ENCODE measurements at regions not wholly inside any gene's neighbourhood (a gene's known extent, or its start where the extent isn't known, plus 50 kb on each side); places are given as distances from the start of the nearest gene placed in this dataset.
"Not testable (repeated sequence)": the region's sequence is repeated elsewhere in the genome, so short reads cannot be mapped to it uniquely, and the experiment has no call there.

- intact Hi-C loops (cut with DNase I); DNase-seq: not testable (repeated sequence)
These were observed 93.3 kb downstream of the ANKRD30BL start for GRCh38 chr2:132068407-132068806.

GRCh38 chr2:132065391-132065790 lies 96.4 kb downstream of the ANKRD30BL start:
- DNase-seq; intact Hi-C loops (cut with DNase I): not testable (repeated sequence)

- DNase-seq; intact Hi-C loops (cut with DNase I): not testable (repeated sequence)
These were observed 122.0 kb downstream of the ANKRD30BL start for GRCh38 chr2:132039609-132040236.

GRCh38 chr2:132038883-132039235 lies 122.9 kb downstream of the ANKRD30BL start:
- DNase-seq; intact Hi-C loops (cut with DNase I): not testable (repeated sequence)

GRCh38 chr2:132038179-132038882 lies 123.4 kb downstream of the ANKRD30BL start:
- intact Hi-C loops (cut with DNase I), result no loop called here
- DNase-seq, result peak in 12 of 42 donors; percentile 2 to 41 (median 10)

GRCh38 chr2:132037527-132038178 lies 124.1 kb downstream of the ANKRD30BL start:
- DNase-seq, result peak; percentile 14 to 89 (median 71)
- intact Hi-C loops (cut with DNase I), result no loop called here

- DNase-seq, result no peak
- intact Hi-C loops (cut with DNase I), result no loop called here
These were observed 127.1 kb downstream of the ANKRD30BL start for GRCh38 chr2:132034646-132035045.

GRCh38 chr2:132033949-132034348 lies 127.8 kb downstream of the ANKRD30BL start:
- intact Hi-C loops (cut with DNase I), result no loop called here
- DNase-seq, result no peak

- DNase-seq, result no peak
- intact Hi-C loops (cut with DNase I), result no loop called here
These were observed 128.4 kb downstream of the ANKRD30BL start for GRCh38 chr2:132033365-132033764.

GRCh38 chr2:132012046-132012445 lies 149.7 kb downstream of the ANKRD30BL start:
- intact Hi-C loops (cut with DNase I); DNase-seq: not testable (repeated sequence)

- intact Hi-C loops (cut with DNase I), result no loop called here
- DNase-seq, result peak in 34 of 42 donors; percentile 1 to 50 (median 14)
These were observed 151.8 kb downstream of the ANKRD30BL start for GRCh38 chr2:132009874-132010521.

GRCh38 chr2:132009177-132009873 lies 152.4 kb downstream of the ANKRD30BL start:
- intact Hi-C loops (cut with DNase I), result no loop called here
- peak in 2 of 42 donors; percentile 15 to 22 for DNase-seq

GRCh38 chr2:131990751-131991150 lies 171.0 kb downstream of the ANKRD30BL start:
- DNase-seq; intact Hi-C loops (cut with DNase I): not testable (repeated sequence)

GRCh38 chr2:131966671-131967070 lies 195.1 kb downstream of the ANKRD30BL start:
- intact Hi-C loops (cut with DNase I); DNase-seq: not testable (repeated sequence)

- no peak for DNase-seq
- intact Hi-C loops (cut with DNase I), result no loop called here
These were observed 195.5 kb downstream of the ANKRD30BL start for GRCh38 chr2:131966256-131966655.

- DNase-seq; intact Hi-C loops (cut with DNase I): not testable (repeated sequence)
These were observed 203.6 kb downstream of the ANKRD30BL start for GRCh38 chr2:131958019-131958609.

GRCh38 chr2:131948641-131949040 lies 213.1 kb downstream of the ANKRD30BL start:
- intact Hi-C loops (cut with DNase I); DNase-seq: not testable (repeated sequence)

GRCh38 chr2:131923287-131923686 lies 238.5 kb downstream of the ANKRD30BL start:
- intact Hi-C loops (cut with DNase I); DNase-seq: not testable (repeated sequence)

- DNase-seq; intact Hi-C loops (cut with DNase I): not testable (repeated sequence)
These were observed 238.9 kb downstream of the ANKRD30BL start for GRCh38 chr2:131922854-131923253.
